ENCODE measurements at regions not wholly inside any gene's neighbourhood (a gene's known extent, or its start where the extent isn't known, plus 50 kb on each side); places are given as distances from the start of the nearest gene placed in this dataset.

- TF ChIP-seq CTCF (tag by site-specific recombination; IDR thresholded peaks at IDR 0.05) (no peak), KLF17 (tag by site-specific recombination; IDR thresholded peaks at IDR 0.05) (no peak), ZNF114 (tag by site-specific recombination; IDR thresholded peaks at IDR 0.05) (no peak), YY1 (tag by site-specific recombination; IDR thresholded peaks at IDR 0.05) (no peak), ZNF174 (tag by site-specific recombination; IDR thresholded peaks at IDR 0.05) (no peak), ZNF341 (tag by site-specific recombination; IDR thresholded peaks at IDR 0.05; ENCODE audit: low read depth) (no peak), GFI1B (tag by site-specific recombination; IDR thresholded peaks at IDR 0.05) (no peak), PRDM1 (tag by site-specific recombination; IDR thresholded peaks at IDR 0.05) (no peak), PATZ1 (tag by site-specific recombination; IDR thresholded peaks at IDR 0.05) (no peak), YY2 (tag by site-specific recombination; IDR thresholded peaks at IDR 0.05) (no peak), ZNF558 (tag by site-specific recombination; IDR thresholded peaks at IDR 0.05) (no peak), ZNF24 (tag by site-specific recombination; IDR thresholded peaks at IDR 0.05) (no peak), PBX3 (CRISPR knock-in tag; IDR thresholded peaks at IDR 0.05) (no peak)
Measured at GRCh38 chr9:90128587-90129190, 513.9 kb downstream of the DIRAS2 start.
